Left ventricle myocardium superior (tissue), 1 donor: ENCODE measurements at regions not wholly inside any gene's neighbourhood (a gene's known extent, or its start where the extent isn't known, plus 50 kb on each side); places are given as distances from the start of the nearest gene placed in this dataset.

Experiments
- ATAC-seq: fragments of 200-7000 bp; cut with Tn5 transposase; one replicate; pipeline ENCODE4 v1.9.1; 2020; ENCODE audit warnings: mild to moderate bottlenecking, moderate library complexity
- DNase-seq: peaks from one replicate; pipeline ENCODE4 v3.0.0-alpha.2; 2020
- intact Hi-C: fragments of 100-400 bp; cut with micrococcal nuclease; formaldehyde crosslinking; loops from one replicate; pipeline ENCODE4 v1.11.0; 2022
- donor health status: DM: no; HTN: yes; CAD: no; lungs with severe emphysema.

DNA sequence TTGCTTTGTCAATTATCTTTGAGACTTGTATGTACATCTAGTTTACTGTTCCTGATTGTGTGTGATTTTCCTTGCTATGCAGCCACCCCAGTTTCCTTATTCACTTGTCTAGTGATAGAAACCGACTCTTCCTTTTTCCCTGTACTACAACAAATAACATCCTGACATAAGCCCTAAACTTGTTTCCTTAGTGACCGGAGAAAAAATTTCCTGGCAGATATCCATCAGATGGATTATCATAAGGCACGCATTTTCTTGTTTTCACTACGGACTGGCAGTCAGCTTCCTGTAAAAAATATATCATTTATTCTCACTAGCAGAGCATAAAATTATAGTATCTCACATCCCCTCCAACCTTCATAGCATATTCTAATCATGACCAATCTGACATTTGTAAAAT, 410.7 kb downstream of the CENPC start:
- intact Hi-C loops: no loop called here
- ATAC-seq: no peak
- no peak for DNase-seq

DNA sequence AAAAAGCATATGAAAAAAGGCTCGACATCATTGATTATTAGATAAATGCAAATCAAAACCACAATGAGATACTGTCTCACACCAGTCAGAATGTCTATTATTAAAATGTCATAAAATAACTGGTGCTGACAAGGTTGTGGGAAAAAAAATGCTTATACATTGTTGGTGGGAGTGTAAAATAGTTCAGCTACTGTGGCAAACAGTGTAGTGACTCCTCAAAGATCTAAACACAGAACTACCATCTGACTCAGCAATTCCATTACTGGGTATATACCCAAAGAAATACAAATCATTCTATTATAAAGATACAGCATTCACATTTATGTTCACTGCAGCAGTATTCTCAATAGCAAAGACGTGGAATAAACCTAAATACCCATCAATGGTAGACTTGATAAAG, 412.1 kb downstream of the CENPC start:
- intact Hi-C loops: no loop called here
- no peak for DNase-seq
- ATAC-seq: no peak

DNA sequence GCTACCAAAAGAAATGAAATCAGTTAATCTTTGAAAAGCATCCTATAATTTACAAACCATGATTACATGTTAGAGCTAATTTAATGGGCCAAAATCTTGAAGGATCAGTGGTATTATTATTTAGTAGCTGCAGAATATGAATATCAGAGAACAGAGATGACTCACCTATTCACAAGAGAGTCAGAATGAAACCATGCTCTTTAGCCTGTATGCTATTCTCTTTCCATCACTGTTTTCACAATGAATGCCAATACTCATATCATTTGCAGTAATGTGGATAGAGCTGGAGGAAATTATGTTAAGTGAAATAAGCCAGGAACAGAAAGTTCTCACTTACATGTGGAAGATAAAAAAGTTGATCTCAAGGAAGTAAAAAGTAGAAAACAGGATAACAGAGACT, 414.1 kb downstream of the CENPC start:
- DNase-seq (no peak), ATAC-seq (peak; percentile 91)
- intact Hi-C loops: no loop called here

DNA sequence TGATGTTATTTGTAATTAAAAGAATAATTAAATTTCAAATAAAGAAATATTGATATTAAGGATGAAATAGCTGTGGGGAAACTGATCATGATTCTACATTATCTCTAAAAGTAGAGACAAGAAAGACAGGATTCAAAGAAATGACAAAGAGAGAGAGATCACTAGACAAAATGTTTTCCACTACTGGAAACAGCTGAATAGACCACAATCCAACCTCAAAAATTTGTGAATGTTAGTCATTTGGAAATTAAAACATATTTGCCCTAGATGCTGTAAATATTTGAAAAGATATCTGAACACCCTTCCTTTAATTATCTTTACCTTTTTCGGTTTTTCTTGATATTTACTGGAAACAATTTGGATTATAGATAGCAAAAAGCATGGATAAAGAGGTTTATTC, 414.9 kb downstream of the CENPC start:
- no peak for DNase-seq
- intact Hi-C loops: no loop called here
- no peak for ATAC-seq

DNA sequence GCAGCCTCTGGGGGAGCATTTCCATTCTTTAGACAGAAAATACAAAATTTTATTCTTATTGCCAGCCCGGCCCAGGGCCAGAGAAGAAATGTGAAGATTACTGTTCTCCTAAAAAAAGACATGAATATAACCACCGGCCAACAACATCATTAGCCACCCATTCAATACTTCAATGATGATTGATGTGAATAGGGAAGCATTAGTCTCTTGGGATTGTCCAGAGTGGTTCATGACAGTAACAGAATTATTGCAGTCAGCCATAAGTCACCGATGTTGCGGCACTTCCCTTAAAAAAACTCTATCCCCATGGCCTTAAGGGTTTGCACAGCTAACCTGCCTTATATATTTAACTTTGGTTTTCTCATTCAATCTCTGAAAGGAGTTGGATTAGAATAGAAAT, 418.7 kb downstream of the CENPC start:
- intact Hi-C loops: no loop called here
- ATAC-seq: no peak
- no peak for DNase-seq

DNA sequence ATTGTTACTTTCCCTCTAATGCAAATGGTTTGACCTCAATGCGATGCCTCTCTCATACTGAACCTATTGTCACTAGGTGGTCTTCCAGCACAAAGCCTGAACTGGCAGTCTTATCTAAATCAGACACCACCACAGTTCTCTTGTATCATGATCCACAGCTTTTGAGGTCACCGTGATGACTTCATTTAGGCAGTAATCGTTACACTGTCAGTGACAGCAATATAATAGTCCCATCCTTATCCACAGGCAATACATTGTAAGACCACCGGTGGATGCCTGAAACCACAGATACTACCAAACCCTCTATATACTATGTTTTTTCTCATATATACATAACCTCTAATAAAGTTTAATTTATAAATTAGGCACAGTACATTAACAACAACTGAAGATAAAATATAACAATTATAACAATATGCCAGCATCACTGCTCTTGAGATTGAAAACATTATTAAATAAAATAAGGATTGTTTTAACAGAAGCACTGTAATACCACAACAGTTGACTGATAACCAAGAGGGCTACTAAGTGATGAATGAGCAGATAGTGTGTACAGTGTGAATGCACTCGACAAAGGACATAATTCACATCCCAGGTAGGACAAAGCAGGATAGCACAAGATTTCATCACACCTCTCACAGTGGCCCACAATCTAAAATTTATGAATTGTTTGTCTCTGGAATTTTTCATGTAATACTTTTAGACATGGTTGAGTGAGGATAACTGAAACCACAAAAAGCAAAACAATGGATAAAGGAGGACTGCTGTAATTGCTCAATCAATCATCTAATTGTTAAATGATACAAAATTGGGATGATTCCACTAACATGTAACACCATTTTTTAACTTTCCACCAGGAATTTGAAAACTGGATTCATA, 419.4 kb downstream of the CENPC start:
- ATAC-seq (no peak), DNase-seq (no peak)
- intact Hi-C loops: no loop called here

DNA sequence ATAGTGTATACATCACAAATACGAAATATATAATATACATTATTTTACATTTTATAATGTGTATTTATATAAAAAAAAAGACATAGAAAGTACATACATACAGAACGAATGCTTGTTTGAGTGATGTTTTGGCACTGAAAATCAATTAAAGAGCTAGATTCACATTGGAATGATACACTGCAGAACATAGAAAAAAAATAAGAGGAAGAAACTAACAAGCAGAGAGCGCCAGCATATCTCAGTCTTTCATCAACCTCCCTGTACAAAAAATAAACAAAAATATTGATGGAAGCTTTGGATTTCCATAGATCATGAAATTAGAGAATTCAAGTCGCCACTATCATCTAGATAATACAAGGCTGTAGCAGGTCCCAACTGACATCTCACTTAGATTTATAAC, 420.6 kb downstream of the CENPC start:
- ATAC-seq: no peak
- intact Hi-C loops: no loop called here

DNA sequence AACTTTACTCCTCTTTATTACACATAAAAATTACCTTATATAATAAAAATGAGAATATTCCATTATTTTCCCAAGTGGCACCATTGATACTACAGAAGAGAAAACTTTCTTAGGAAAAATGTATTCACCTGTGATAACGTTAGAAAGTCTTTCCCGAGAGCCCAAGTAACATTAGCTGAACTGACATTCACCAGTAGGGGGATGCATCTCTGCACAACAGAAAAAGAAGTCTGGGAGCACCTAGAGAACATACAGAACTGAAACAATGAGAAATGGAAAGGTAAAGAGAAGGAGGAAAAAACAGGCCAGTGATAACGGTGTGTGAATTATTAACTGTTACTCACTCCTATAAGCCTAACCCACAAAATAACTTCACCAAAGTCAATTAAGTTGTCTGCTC, 423.3 kb downstream of the CENPC start:
- ATAC-seq (no peak), DNase-seq (no peak)
- intact Hi-C loops: no loop called here

More for the DNA sequence above, 420.6 kb downstream of the CENPC start:
- DNase-seq: no peak

DNA sequence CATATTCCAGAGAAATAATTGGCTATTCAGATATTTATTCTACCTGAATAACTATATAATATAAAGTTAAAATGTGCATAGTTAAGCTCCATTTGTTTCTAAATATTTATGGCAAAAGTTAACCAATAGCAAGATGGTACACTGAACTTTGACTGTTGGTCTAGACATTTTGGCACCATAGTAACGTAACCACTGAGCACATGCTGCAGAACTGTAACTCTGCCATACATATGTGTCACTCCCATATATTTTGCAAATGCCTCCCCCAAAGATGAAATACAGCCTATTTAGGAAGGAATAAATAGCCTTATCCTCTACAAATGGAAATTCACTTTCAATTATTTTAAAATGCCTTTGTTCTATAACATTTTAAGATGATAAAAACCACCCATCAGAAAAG, 424.9 kb downstream of the CENPC start:
- no peak for DNase-seq
- intact Hi-C loops: no loop called here
- no peak for ATAC-seq

DNA sequence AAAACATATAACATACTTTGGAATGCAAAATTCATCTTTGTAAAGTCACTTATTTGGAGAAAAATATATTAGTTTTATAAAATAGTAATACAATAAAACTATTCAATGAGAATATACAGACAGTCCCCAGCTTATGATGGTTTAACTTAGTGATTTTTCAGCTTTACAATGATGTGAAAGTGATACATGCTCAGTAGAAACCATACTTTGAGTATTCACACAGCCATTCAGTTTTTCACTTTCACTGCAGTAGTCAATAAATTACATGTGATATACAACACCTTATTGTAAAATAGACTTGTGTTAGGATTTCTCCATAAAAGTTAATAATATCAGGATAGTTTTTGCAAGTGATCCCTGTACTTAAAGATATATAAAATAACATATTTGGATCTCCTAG, 436.0 kb downstream of the CENPC start:
- DNase-seq (no peak), ATAC-seq (no peak)
- intact Hi-C loops: no loop called here

DNA sequence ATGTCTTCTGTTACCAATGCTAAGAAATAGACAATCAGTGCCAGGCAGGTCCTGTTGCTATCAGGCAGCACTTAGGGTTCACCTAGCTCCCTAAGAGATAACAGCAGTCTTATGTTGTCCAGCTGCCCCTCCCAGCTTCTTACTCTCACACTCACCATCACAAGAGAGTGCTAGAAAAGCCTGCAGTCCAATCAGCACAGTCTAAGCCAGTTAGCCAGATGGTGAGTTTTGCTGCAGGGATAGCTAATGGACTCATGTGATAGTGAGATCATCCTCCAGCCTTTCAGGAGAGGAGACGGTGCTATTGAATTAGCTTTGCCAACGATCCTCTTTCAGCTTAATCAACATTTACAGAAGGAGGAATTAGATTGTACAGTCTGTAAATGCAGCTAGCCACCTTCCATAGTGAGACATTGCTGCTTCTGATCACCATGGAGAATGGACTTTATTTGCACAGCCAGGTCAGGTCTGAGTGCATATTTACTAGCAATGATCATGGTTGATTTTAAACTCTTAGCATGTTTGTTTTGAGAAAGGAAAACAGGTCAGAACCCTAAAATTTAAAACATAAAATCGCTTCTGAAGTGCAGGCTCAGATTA, 438.3 kb downstream of the CENPC start:
- ATAC-seq (no peak), DNase-seq (no peak)
- intact Hi-C loops: no loop called here

DNA sequence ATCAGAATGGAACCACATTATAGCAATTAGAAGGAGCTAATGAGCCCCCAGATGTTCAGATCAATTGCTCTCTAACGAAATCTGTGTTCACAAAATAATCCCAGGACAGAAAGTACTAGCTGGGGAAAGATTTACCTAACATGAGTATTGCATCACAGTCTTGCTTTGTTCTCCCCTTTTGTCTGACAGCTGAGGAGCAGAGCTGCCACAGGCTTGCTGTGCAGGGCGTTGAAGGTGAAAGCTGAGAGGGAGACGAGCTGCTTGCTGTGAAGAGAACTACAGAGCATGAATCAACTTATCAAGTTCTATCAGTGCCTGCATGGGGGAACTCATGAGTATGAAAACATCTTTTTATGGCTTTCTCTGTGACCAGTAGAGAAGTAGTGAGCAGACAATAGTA, 441.2 kb downstream of the CENPC start:
- intact Hi-C loops: no loop called here
- no peak for DNase-seq
- ATAC-seq: no peak

DNA sequence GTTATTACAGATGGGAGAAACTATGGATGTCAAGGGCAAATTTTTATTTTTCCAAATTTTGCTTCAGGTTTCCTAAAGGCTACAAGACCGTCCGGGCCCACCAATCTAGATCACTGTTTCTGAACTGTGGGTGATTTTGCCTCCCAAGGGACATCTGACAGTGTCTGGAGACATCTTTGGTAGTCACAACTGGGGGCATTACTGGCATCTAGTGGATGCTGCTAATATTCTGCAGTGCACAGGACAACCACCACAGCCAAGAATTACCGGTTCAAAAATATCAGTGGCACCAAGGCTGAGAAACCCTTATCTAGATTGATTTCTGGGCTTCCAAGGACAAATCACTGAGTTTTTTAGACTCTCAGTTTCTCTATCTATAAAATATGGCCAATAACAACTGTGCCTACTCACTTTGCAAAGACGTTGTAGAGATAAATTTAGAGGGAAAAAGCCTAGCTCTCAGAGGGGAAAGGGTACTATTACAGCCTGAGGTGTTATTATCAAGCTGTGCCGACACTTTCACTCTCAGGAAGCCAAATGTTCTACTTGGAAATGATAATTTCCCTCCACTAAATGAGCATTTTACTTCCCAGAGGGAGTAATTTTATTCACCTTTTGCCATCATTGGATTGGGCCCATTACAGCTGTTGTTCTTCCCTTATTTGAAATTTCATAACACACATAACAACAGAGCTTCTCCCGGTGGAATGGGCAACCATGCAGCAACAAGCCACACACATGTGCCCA, 442.1 kb downstream of the CENPC start:
- intact Hi-C loops: no loop called here
- ATAC-seq: no peak
- DNase-seq: no peak

DNA sequence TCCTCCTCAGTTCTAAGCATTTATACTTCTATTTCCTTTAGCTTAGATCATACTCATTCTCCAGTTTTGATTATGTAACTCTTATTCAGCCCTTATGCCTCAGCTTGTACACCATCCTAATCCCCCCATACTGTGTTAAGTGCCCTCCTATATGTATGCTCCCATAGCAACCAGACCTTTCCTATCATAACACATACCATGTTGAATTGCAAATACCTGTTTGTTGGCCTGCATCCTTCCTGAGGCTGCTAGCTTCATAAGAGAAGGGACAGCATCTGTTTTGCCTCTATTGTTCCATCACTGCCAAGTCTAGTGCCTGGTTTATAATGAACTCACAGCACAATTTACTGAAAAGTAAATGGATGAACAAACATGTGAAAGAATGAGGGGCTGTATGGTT, 443.7 kb downstream of the CENPC start:
- intact Hi-C loops: no loop called here
- DNase-seq: no peak

DNA sequence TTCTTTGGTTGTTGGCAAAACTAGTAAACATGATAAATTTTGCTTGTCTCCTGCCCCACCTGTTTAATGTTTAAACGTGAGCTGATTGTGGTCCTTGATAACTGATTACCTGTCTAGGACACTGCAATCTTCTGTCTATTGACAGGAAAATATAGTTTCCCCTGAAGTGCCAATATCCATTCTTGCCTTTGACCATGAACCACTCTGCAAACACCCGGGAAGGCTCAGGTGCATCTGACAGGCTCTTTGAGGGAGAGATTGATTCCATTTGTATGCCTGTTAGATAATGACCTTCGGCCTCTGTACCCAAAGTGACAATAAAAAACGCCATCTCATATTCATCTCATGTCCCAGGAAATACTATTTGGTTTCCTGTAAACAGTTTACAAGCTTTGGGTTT, 453.0 kb downstream of the CENPC start:
- no peak for DNase-seq
- intact Hi-C loops: no loop called here
- no peak for ATAC-seq

More for the DNA sequence above, 443.7 kb downstream of the CENPC start:
- ATAC-seq: no peak

DNA sequence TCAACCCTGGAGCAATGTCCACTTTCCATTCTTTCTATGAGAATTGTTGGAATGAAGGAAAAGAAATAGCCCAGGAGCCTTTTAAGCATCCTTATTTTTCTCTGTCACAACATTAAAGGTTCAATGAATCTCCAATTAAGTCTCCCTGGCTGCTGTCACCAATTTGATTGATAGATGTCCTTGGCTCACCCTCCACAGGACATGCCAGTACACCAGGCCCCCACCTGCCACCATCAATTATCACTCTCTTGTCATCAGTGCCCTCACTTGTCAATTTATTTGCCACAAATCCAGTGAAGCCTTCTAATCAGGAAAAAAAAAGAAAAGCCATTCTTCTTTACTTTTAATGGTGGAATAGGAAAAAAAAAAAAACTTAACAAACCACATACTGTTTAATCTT, 453.6 kb downstream of the CENPC start:
- no peak for DNase-seq
- intact Hi-C loops: no loop called here
- ATAC-seq: no peak

DNA sequence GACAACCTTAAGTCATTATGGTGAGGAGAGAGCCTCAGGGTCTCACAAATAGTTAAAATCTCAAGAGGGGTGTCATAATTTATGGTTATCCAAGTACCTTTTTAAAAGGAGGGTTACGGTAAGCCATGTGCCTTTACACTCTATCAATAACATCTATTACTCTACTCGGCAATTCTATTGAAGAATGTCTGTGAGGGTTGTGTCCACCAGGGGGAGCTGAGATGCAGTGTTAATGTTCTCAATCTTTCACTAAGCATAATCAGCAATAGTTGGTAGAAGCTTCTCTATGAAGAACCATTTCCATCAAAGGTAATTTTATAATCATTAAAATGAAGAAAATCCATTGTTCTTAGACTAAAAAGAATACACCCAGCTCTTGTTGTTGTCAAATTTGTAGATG, 457.4 kb downstream of the CENPC start:
- ATAC-seq (no peak), DNase-seq (peak; percentile 31)
- intact Hi-C loops: no loop called here

DNA sequence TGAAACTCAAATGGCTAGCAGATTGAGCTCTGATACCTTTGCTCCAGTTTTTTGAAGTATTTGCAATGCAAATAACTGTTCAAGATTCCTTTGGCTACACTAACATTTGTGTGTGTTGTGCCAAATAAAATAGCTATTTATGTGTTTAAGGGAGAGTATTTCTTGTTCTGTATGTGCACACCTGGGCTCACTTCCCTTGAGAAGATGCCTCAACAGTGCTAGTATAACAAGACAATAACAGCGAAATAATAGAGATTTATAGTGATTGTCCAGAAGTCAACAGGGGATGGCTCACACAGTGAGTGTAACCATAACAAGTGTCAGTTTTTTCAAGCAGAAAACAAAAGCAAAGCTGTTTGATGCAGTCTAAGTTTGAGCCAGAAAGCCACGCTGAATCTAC, 460.5 kb downstream of the CENPC start:
- intact Hi-C loops: no loop called here
- DNase-seq (no peak), ATAC-seq (no peak)

DNA sequence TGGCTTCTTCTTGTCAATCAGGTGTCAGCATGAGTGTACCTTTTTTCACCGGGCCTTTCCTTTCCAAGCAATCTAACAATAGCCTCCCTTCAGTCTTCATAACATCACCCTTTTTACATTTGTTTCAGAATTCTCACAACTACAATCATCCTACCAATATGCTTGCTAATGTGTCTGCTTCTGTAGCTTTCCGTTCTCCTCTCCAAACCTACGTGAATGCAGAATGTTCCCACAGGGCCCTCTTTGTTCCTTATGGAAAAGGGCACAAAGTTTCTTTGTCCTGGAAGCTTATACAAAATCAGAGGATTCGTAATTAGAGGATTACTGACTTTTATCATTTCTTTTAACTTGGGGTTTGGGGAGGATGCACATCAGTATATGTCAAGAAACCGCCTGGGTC, 461.8 kb downstream of the CENPC start:
- DNase-seq: no peak
- ATAC-seq: no peak
- intact Hi-C loops: no loop called here

DNA sequence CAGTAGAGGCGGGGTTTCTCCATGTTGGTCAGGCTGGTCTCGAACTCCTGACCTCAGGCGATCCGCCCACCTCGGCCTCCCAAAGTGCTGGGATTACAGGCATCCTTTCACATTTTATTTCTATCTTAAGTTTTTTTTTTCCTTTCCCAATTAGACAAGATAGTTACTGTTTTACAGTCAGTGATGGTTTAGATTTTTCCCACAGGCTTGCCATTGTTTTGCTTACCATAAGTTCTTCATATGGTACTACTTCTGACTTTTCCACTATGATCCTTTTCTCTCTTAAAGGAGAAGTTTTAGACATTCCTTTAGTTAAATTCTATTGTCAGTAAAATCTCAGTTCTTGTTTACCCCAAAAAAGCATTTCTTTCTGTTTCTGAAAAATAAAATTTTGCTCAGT, 462.6 kb downstream of the CENPC start:
- intact Hi-C loops: no loop called here
- no peak for ATAC-seq

More for the DNA sequence above, 462.6 kb downstream of the CENPC start:
- no peak for DNase-seq
